Activated CD4-positive, alpha-beta T cell treated with anti-CD3 and anti-CD28 coated beads, Interleukin-10, Interleukin-2, amounts not matched to agents 100 ng/mL and 50 ng/mL, durations not matched to agents 16 hours and 8 hours (primary cell): ENCODE measurements at regions not wholly inside any gene's neighbourhood (a gene's known extent, or its start where the extent isn't known, plus 50 kb on each side); places are given as distances from the start of the nearest gene placed in this dataset.

Experiments used
- DNase-seq: peaks from one replicate; pipeline ENCODE4 v3.0.0-alpha.2; 2020

GRCh38 chr6:156725712-156726111 is 51.5 kb upstream of the ARID1B start:
- no peak for DNase-seq

- DNase-seq = no peak
Measured at GRCh38 chr6:156720691-156721685, 56.2 kb upstream of the ARID1B start.

GRCh38 chr6:156719720-156720563 is 57.2 kb upstream of the ARID1B start:
- DNase-seq = peak; percentile 77

- no peak for DNase-seq
Measured at GRCh38 chr6:156719395-156719719, 57.8 kb upstream of the ARID1B start.

GRCh38 chr6:156718647-156719394 is 58.4 kb upstream of the ARID1B start:
- DNase-seq = no peak

- DNase-seq = no peak
Measured at GRCh38 chr6:156717542-156717941, 59.6 kb upstream of the ARID1B start.

- peak; percentile 15 for DNase-seq
Measured at GRCh38 chr6:156715839-156716238, 61.3 kb upstream of the ARID1B start.

- no peak for DNase-seq
Measured at GRCh38 chr6:156713548-156713947, 63.6 kb upstream of the ARID1B start.

- no peak for DNase-seq
Measured at GRCh38 chr6:156710479-156710878, 66.7 kb upstream of the ARID1B start.

GRCh38 chr6:156707818-156708217 is 69.4 kb upstream of the ARID1B start:
- no peak for DNase-seq

- DNase-seq = no peak
Measured at GRCh38 chr6:156703719-156704118, 73.5 kb upstream of the ARID1B start.

GRCh38 chr6:156701966-156702365 is 75.2 kb upstream of the ARID1B start:
- no peak for DNase-seq

GRCh38 chr6:156700440-156701057 is 76.6 kb upstream of the ARID1B start:
- no peak for DNase-seq

- no peak for DNase-seq
Measured at GRCh38 chr6:156699935-156700334, 77.2 kb upstream of the ARID1B start.

- DNase-seq = peak; percentile 74
Measured at GRCh38 chr6:156699017-156699421, 78.2 kb upstream of the ARID1B start.

- DNase-seq = peak; percentile 54
Measured at GRCh38 chr6:156698239-156699016, 78.8 kb upstream of the ARID1B start.

GRCh38 chr6:156697225-156697830 is 79.8 kb upstream of the ARID1B start:
- no peak for DNase-seq

GRCh38 chr6:156695742-156696141 is 81.4 kb upstream of the ARID1B start:
- DNase-seq = peak; percentile 64

- DNase-seq = peak; percentile 37
Measured at GRCh38 chr6:156694679-156695078, 82.5 kb upstream of the ARID1B start.

- peak; percentile 57 for DNase-seq
Measured at GRCh38 chr6:156691018-156691417, 86.2 kb upstream of the ARID1B start.

- no peak for DNase-seq
Measured at GRCh38 chr6:156689656-156690055, 87.5 kb upstream of the ARID1B start.
